Inflammatory macrophage (primary cell): ENCODE measurements at regions not wholly inside any gene's neighbourhood (a gene's known extent, or its start where the extent isn't known, plus 50 kb on each side); places are given as distances from the start of the nearest gene placed in this dataset.
A peak's percentile ranks its signal among the peaks of the same experiment; 100 is the strongest.

Experiments used
- DNase-seq, 2 donors: peaks; one replicate each; pipeline ENCODE4 v3.0.0-alpha.2; 2020 to 2022

- DNase-seq: no peak
Measured at GRCh38 chr12:89948271-89949175, 239.9 kb upstream of the ATP2B1 start.

GRCh38 chr12:89947437-89948270, 239.0 kb upstream of the ATP2B1 start:
- peak; percentile 12 to 23 for DNase-seq

GRCh38 chr12:89946518-89947135, 238.0 kb upstream of the ATP2B1 start:
- DNase-seq: no peak

GRCh38 chr12:89945123-89945522, 236.5 kb upstream of the ATP2B1 start:
- DNase-seq: no peak

GRCh38 chr12:89943463-89943862, 234.8 kb upstream of the ATP2B1 start:
- DNase-seq: no peak

GRCh38 chr12:89941436-89941835, 232.8 kb upstream of the ATP2B1 start:
- DNase-seq: no peak

GRCh38 chr12:89939522-89940215, 231.0 kb upstream of the ATP2B1 start:
- DNase-seq: no peak

- no peak for DNase-seq
Measured at GRCh38 chr12:89936631-89937030, 228.0 kb upstream of the ATP2B1 start.

- DNase-seq: no peak
Measured at GRCh38 chr12:89935850-89936249, 227.2 kb upstream of the ATP2B1 start.

GRCh38 chr12:89933911-89934310, 225.3 kb upstream of the ATP2B1 start:
- DNase-seq: no peak

- no peak for DNase-seq
Measured at GRCh38 chr12:89932954-89933353, 224.3 kb upstream of the ATP2B1 start.

GRCh38 chr12:89928467-89928866, 219.8 kb upstream of the ATP2B1 start:
- DNase-seq: no peak

- peak; percentile 61 to 78 for DNase-seq
Measured at GRCh38 chr12:89927226-89927698, 218.6 kb upstream of the ATP2B1 start.

- DNase-seq: peak; percentile 20 to 92
Measured at GRCh38 chr12:89924191-89924590, 215.6 kb upstream of the ATP2B1 start.

- DNase-seq: no peak
Measured at GRCh38 chr12:89923091-89923490, 214.5 kb upstream of the ATP2B1 start.

- DNase-seq: no peak
Measured at GRCh38 chr12:89920866-89921265, 212.2 kb upstream of the ATP2B1 start.

GRCh38 chr12:89919241-89919906, 210.7 kb upstream of the ATP2B1 start:
- DNase-seq: no peak

- DNase-seq: no peak
Measured at GRCh38 chr12:89918172-89918846, 209.7 kb upstream of the ATP2B1 start.

- DNase-seq: no peak
Measured at GRCh38 chr12:89909753-89910152, 201.1 kb upstream of the ATP2B1 start.

GRCh38 chr12:89907659-89908058, 199.0 kb upstream of the ATP2B1 start:
- no peak for DNase-seq

- no peak for DNase-seq
Measured at GRCh38 chr12:89906824-89907223, 198.2 kb upstream of the ATP2B1 start.
